BLaER1 treated with 17β-estradiol and CSF1 and Interleukin-3, amounts not matched to agents 10 nM and 100 nM (cell line): ENCODE measurements at regions not wholly inside any gene's neighbourhood (a gene's known extent, or its start where the extent isn't known, plus 50 kb on each side); places are given as distances from the start of the nearest gene placed in this dataset.
A peak's percentile ranks its signal among the peaks of the same experiment; 100 is the strongest.

Source experiments
- H3K27ac ChIP-seq, 11 experiments: shearing (Covaris generic); formaldehyde crosslinking; 2 replicates each; pipeline ENCODE4 v1.8.1; 2022
- H3K27me3 ChIP-seq, 11 experiments: shearing (Covaris generic); formaldehyde crosslinking; 2 replicates each; pipeline ENCODE4 v1.8.1; 2022
- H3K36me3 ChIP-seq, 11 experiments: shearing (Covaris generic); formaldehyde crosslinking; 2 replicates each; pipeline ENCODE4 v1.8.1; 2022
- H3K4me1 ChIP-seq, 10 experiments: shearing (Covaris generic); formaldehyde crosslinking; 2 replicates each; pipeline ENCODE4 v1.8.1; 2022
- H3K4me2 ChIP-seq, 11 experiments: shearing (Covaris generic); formaldehyde crosslinking; 2 replicates each; pipeline ENCODE4 v1.8.1; 2022
- H3K4me3 ChIP-seq, 10 experiments: shearing (Covaris generic); formaldehyde crosslinking; 2 replicates each; pipeline ENCODE4 v1.8.1; 2022
- H3K9ac ChIP-seq, 11 experiments: shearing (Covaris generic); formaldehyde crosslinking; 2 replicates each; pipeline ENCODE4 v1.8.1; 2022
- H3K9me3 ChIP-seq, 11 experiments: shearing (Covaris generic); formaldehyde crosslinking; replicated peaks in 1 of 11; 2 replicates each; pipeline ENCODE4 v1.8.1; 2022
- H4K20me1 ChIP-seq, 11 experiments: shearing (Covaris generic); formaldehyde crosslinking; 2 replicates each; pipeline ENCODE4 v1.8.1; 2022
- Cebpa-rat ChIP-seq, 11 experiments: shearing (Covaris generic); IDR thresholded peaks; 2 replicates each; pipeline ENCODE4 v1.8.1; 2022

DNA sequence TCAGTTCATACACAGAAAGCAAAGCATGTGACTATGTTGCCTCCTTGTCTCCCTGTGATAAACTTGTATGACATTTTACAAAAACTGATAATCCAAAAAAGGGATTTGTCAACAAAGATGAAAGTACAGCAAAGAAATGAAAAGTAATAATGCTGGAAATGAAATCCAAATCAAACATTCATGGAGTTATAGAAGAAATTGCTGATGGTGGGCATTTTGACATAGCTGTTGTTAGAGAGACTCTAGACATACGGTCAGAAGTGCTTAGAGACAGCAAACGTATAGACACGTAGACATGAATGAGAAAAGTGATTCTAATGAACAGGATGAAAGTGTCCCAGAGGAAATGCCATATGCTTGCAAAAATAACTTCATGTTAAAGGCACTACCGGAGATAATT, 186.9 kb upstream of the RGMB start:
- H3K36me3 ChIP-seq = no peaks in the 10 kb centered on the region
- H3K4me3 ChIP-seq = no peak overlapping the region
- no peaks in the 10 kb centered on the region for H4K20me1 ChIP-seq
- TF ChIP-seq Cebpa-rat (IDR thresholded peaks at IDR 0.05) = no peak
- H3K4me1 ChIP-seq = peaks cover 0 to 5% (median 0%) of the 10 kb centered on the region in 10 experiments; a peak in 2 of 20 replicates
- no peak overlapping the region for H3K4me2 ChIP-seq
- no peaks in the 10 kb centered on the region for H3K27me3 ChIP-seq
- H3K9ac ChIP-seq = no peak overlapping the region
- peaks cover 0 to 7% (median 5%) of the 10 kb centered on the region in 11 experiments; a peak in 7 of 22 replicates for H3K9me3 ChIP-seq
- no peak overlapping the region for H3K27ac ChIP-seq

DNA sequence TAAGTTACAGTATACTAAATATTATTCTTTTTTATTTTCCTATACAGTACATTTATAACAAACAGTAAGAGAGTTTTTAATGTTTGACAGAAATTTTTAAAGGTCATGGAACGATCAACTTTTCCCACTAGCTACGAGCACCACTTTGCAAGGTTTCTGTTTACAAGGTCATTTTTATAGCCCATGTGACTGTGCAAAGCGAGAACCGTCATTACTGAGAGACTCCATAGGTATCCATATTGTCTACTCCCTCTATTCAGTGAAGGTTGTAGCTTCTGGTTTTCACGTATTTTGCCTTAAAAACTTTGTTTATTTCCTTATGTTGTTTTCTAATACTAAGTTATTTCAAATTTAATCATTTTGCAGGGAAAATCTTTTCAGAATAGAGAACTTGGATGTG, 186.3 kb upstream of the RGMB start:
- Histone ChIP-seq H3K4me3 (no peak overlapping the region), H4K20me1 (no peaks in the 10 kb centered on the region), H3K9ac (no peak overlapping the region)

GRCh38 chr5:98588215-98588614, 185.2 kb upstream of the RGMB start:
- Histone ChIP-seq H3K27me3 (no peaks in the 10 kb centered on the region), H3K4me3 (no peak overlapping the region), H3K4me1 (peaks cover 0 to 5% (median 0%) of the 10 kb centered on the region in 10 experiments; a peak in 2 of 20 replicates), H3K36me3 (no peaks in the 10 kb centered on the region), H3K4me2 (no peak overlapping the region), H3K9me3 (peaks cover 0 to 7% (median 5%) of the 10 kb centered on the region in 11 experiments; a peak in 7 of 22 replicates), H3K9ac (no peak overlapping the region), H3K27ac (no peak overlapping the region), H4K20me1 (no peaks in the 10 kb centered on the region)
- no peak for TF ChIP-seq Cebpa-rat (IDR thresholded peaks at IDR 0.05)

More for the DNA sequence above, 186.3 kb upstream of the RGMB start:
- Histone ChIP-seq H3K4me1 (peaks cover 0 to 5% (median 0%) of the 10 kb centered on the region in 10 experiments; a peak in 2 of 20 replicates), H3K27ac (no peak overlapping the region), H3K9me3 (peaks cover 0 to 7% (median 5%) of the 10 kb centered on the region in 11 experiments; a peak in 7 of 22 replicates), H3K36me3 (no peaks in the 10 kb centered on the region), H3K27me3 (no peaks in the 10 kb centered on the region), H3K4me2 (no peak overlapping the region)
- no peak for TF ChIP-seq Cebpa-rat (IDR thresholded peaks at IDR 0.05)

GRCh38 chr5:98593418-98593817, 180.0 kb upstream of the RGMB start:
- no peaks in the 10 kb centered on the region for H3K27me3 ChIP-seq
- TF ChIP-seq Cebpa-rat (IDR thresholded peaks at IDR 0.05) = no peak
- H3K9ac ChIP-seq = no peak overlapping the region
- no peak overlapping the region for H3K4me2 ChIP-seq
- H3K4me1 ChIP-seq = peaks cover 0 to 4% (median 0%) of the 10 kb centered on the region in 10 experiments; a peak in 2 of 20 replicates
- H3K36me3 ChIP-seq = no peaks in the 10 kb centered on the region
- no peaks in the 10 kb centered on the region for H4K20me1 ChIP-seq
- no peak overlapping the region for H3K4me3 ChIP-seq
- peaks cover 0 to 10% (median 5%) of the 10 kb centered on the region in 11 experiments; a peak in 8 of 22 replicates for H3K9me3 ChIP-seq
- no peak overlapping the region for H3K27ac ChIP-seq

DNA sequence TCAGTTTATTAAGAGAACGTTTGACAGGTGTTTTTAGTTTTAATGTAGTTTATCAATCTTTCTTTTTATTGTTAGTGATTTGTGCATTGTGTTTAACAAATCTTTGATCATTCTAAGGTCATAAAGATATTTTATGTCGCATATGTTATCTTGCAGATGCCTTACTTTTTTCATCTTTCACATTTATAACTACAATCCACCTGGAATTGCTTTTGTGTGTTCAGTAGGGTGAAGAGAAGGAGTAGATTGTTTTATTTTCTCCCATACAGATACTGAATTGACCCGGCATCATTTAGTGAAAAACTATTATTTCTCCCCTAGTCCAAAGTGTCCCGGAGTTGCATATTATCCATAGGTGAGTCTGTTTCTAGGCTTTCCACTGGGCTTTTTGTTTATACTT, 179.4 kb upstream of the RGMB start:
- Histone ChIP-seq H3K9me3 (peaks cover 0 to 16% (median 7%) of the 10 kb centered on the region in 11 experiments; a peak in 8 of 22 replicates), H4K20me1 (no peaks in the 10 kb centered on the region), H3K27me3 (no peaks in the 10 kb centered on the region), H3K4me1 (peaks cover 0 to 4% (median 0%) of the 10 kb centered on the region in 10 experiments; a peak in 1 of 20 replicates), H3K27ac (no peak overlapping the region), H3K4me2 (no peak overlapping the region), H3K36me3 (no peaks in the 10 kb centered on the region), H3K4me3 (no peak overlapping the region), H3K9ac (no peak overlapping the region)
- no peak for TF ChIP-seq Cebpa-rat (IDR thresholded peaks at IDR 0.05)

GRCh38 chr5:98599016-98599415, 174.4 kb upstream of the RGMB start:
- H3K4me2 ChIP-seq = no peak overlapping the region
- no peak overlapping the region for H3K27ac ChIP-seq
- no peaks in the 10 kb centered on the region for H3K36me3 ChIP-seq
- no peak overlapping the region for H3K4me3 ChIP-seq
- H3K9ac ChIP-seq = no peak overlapping the region
- TF ChIP-seq Cebpa-rat (IDR thresholded peaks at IDR 0.05) = peak in 1 of 11 experiments; percentile 46; a peak in 1 of 22 replicates
- peaks cover 19 to 36% (median 26%) of the 10 kb centered on the region in 11 experiments for H3K9me3 ChIP-seq
- H3K27me3 ChIP-seq = no peaks in the 10 kb centered on the region
- H3K4me1 ChIP-seq = peaks cover 0 to 4% (median 0%) of the 10 kb centered on the region in 10 experiments; a peak in 2 of 20 replicates
- no peaks in the 10 kb centered on the region for H4K20me1 ChIP-seq

DNA sequence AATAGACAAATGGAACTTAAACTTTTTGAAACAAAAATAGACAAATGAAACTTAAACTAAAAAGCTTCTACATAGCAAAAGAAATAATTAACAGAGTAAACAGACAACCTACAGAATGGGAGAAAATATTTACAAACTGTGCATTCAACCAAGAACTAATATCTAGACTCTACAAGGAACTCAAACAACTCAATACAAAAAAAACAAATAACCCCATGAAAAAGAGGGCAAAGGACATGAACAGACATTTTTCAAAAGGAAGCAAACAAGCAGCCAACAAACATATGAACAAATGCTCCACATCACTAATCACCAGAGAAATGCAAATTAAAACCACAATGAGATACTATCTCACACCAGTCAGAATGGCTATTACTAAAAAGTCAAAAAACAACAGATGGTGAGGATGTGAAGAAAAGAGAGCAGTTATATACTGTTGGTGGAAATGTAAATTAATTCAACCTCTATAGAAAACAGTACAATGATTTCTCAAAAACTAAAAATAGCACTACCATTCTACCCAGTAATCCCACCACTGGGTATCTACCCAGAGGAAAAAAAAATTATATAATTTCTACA, 170.8 kb upstream of the RGMB start:
- no peak for TF ChIP-seq Cebpa-rat (IDR thresholded peaks at IDR 0.05)
- peaks cover 19 to 36% (median 26%) of the 10 kb centered on the region in 11 experiments for H3K9me3 ChIP-seq
- no peaks in the 10 kb centered on the region for H3K27me3 ChIP-seq
- H3K36me3 ChIP-seq = no peaks in the 10 kb centered on the region
- H3K4me1 ChIP-seq = peaks cover 0 to 3% (median 0%) of the 10 kb centered on the region in 10 experiments; a peak in 1 of 20 replicates
- H3K4me2 ChIP-seq = no peak overlapping the region
- H3K27ac ChIP-seq = no peak overlapping the region
- no peak overlapping the region for H3K4me3 ChIP-seq
- no peaks in the 10 kb centered on the region for H4K20me1 ChIP-seq
- no peak overlapping the region for H3K9ac ChIP-seq

- H3K9ac ChIP-seq = no peak overlapping the region
Observed at GRCh38 chr5:98603456-98603855, 170.0 kb upstream of the RGMB start.

DNA sequence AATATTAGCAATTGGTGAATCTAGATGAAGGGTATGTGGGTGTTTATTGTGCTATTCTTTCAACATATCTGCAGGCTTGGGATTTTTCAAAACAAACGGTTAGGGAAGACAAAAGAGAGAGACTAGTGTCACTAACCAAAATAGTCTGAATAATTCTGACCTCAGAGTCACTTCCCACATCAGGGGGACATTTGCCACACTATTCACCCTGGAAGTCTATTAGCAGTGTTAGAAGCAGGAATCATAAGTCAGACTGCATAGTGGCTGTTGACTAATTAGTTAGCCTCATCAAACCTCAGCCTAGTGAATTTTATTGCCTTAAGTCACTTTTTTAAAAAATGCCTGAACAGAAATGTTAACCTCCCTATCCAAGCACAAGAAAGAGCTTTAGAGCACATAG, 169.2 kb upstream of the RGMB start:
- no peaks in the 10 kb centered on the region for H3K36me3 ChIP-seq
- H3K27me3 ChIP-seq = no peaks in the 10 kb centered on the region
- H3K9ac ChIP-seq = no peak overlapping the region
- H3K9me3 ChIP-seq = peaks cover 19 to 29% (median 23%) of the 10 kb centered on the region in 11 experiments
- no peak overlapping the region for H3K27ac ChIP-seq
- no peak overlapping the region for H3K4me3 ChIP-seq
- TF ChIP-seq Cebpa-rat (IDR thresholded peaks at IDR 0.05) = no peak
- no peak overlapping the region for H3K4me2 ChIP-seq
- H4K20me1 ChIP-seq = no peaks in the 10 kb centered on the region
- H3K4me1 ChIP-seq = peaks cover 0 to 3% (median 0%) of the 10 kb centered on the region in 10 experiments; a peak in 1 of 20 replicates

More at GRCh38 chr5:98603456-98603855, 170.0 kb upstream of the RGMB start:
- Histone ChIP-seq H3K4me2 (no peak overlapping the region), H3K27ac (no peak overlapping the region), H3K4me1 (peaks cover 0 to 3% (median 0%) of the 10 kb centered on the region in 10 experiments; a peak in 1 of 20 replicates), H4K20me1 (no peaks in the 10 kb centered on the region), H3K4me3 (no peak overlapping the region), H3K9me3 (peaks cover 19 to 33% (median 26%) of the 10 kb centered on the region in 11 experiments), H3K27me3 (no peaks in the 10 kb centered on the region), H3K36me3 (no peaks in the 10 kb centered on the region)
- TF ChIP-seq Cebpa-rat (IDR thresholded peaks at IDR 0.05) = no peak
